Right renal pelvis (tissue), 4 donors: ENCODE measurements at regions not wholly inside any gene's neighbourhood (a gene's known extent, or its start where the extent isn't known, plus 50 kb on each side); places are given as distances from the start of the nearest gene placed in this dataset.

ENCODE experiments used
- DNase-seq, 4 donors: peaks; one replicate each; pipeline ENCODE4 v3.0.0-alpha.2; 2013; ENCODE audit warnings: low read depth in 4 of 4, low spot score in 3 of 4, missing footprints in 1 of 4

DNA sequence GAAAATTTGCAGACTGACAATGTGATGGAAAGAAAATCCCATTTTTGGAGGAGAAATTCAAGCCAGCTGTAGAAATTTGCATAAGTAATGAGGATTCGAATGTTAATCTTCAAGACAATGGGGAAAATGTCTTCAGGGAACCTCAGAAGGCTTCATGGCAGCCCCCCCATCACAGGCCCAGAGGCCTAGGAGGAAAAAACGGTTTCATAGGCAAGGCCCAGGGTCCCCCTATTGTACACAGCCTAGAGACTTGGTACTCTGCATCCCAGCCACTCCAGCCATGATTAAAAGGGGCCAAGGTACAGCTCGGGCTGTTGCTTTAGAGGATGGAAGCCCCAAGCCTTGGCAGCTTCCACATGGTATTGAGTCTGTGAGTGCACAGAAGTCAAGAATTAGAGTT, 303.6 kb upstream of the PCDH7 start:
- no peak for DNase-seq

DNA sequence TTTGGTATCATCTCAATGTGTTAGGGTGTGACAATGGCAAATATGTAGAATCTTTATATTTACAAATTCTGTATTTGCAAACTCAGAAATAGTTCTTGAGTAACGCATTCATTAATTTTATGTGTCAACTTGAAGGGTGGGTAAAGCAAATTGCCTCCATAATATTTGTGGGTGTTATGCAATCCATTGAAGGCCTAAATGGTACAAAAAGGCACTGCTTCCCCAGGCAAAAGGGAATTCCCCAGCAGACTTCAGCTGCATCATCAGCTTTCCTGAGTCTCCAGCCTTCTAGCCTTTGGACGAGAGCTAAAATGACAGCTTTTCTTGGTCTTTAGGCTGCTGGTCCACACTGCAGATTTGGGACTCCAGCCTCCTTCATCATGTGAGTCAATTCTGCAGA, 292.2 kb upstream of the PCDH7 start:
- no peak for DNase-seq

GRCh38 chr4:30429813-30430761, 290.1 kb upstream of the PCDH7 start:
- no peak for DNase-seq

- DNase-seq, result no peak
Observed at GRCh38 chr4:30434656-30435055, 285.5 kb upstream of the PCDH7 start.

- no peak for DNase-seq
Observed at GRCh38 chr4:30436394-30436793, 283.8 kb upstream of the PCDH7 start.

DNA sequence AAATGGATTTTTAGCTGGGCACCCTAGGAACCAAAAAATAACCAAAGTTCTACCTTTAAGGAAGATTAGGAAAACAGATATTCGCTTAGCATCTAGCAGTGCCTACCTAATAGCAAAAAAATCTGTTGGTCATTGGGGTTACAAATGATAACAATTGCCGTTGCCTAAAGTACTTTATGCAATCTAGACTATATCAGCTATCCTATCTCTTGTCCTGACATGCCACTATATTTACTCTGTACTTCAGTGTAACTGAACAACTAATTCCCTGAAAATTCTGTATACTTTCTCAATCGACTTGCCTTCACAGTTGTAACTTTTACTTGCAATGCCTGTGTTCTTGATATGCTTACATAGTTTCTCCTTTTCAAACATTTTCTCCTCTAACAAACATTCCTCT, 282.9 kb upstream of the PCDH7 start:
- DNase-seq, result no peak

DNA sequence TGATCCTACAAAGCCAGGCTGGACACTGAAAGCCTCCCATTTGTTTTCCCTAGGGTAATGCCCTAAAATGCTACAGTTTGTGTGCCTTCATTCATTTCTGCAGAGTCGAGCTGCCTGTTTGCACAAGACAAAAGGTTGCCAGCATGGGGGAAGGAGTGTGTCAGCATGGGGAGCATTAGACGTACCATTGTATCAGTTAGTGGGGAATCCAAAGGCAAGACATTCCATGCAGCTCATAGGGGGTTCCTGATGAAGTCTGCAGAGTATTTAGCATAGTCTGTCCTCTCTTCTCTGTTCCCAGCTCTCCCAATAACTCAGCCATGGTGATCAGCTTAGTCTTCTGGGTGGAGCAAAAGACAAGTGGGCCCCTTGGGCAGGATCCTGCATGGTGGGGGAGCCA, 276.9 kb upstream of the PCDH7 start:
- DNase-seq, result no peak

- peak in 3 of 4 donors; percentile 1 to 22 (median 8) for DNase-seq
Observed at GRCh38 chr4:30450474-30450873, 269.7 kb upstream of the PCDH7 start.

- no peak for DNase-seq
Observed at GRCh38 chr4:30454504-30454903, 265.7 kb upstream of the PCDH7 start.

- DNase-seq, result no peak
Observed at GRCh38 chr4:30456716-30457115, 263.5 kb upstream of the PCDH7 start.

GRCh38 chr4:30460818-30461217, 259.4 kb upstream of the PCDH7 start:
- no peak for DNase-seq

GRCh38 chr4:30461218-30461617, 259.0 kb upstream of the PCDH7 start:
- DNase-seq, result no peak

- DNase-seq, result no peak
Observed at GRCh38 chr4:30462445-30463090, 257.6 kb upstream of the PCDH7 start.

- no peak for DNase-seq
Observed at GRCh38 chr4:30471861-30472260, 248.3 kb upstream of the PCDH7 start.

GRCh38 chr4:30473225-30473624, 246.9 kb upstream of the PCDH7 start:
- DNase-seq, result no peak

GRCh38 chr4:30495251-30495650, 224.9 kb upstream of the PCDH7 start:
- DNase-seq, result no peak

DNA sequence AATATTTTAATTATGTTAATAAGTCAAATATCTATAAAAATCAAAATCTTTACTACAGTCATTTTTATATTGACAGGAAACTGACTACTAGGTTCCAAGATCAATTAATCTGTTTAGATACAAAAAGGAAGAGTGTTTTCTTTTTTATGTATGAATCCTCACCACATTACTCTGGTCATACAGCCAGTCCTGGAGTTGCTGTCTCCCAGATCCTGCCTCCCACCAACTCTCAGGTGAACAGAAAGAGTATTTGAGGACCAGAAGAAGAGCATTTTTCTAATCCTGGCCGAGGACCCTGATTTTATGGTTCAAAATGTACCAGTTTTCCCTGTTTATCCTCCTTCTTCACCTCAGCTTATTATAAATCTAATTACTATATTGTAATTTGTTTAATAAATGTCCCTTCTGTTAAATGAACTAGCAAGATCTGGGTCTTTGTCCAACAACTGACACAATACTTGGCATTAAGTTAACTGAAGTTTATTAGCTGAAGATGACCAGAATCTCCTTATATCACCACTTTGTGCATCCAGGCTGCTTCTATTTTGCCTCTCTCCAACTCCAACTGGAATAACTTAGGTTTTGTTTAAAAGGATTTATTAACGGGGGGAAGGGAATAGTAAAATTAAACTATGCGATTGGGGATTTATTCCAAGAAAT, 224.4 kb upstream of the PCDH7 start:
- no peak for DNase-seq

- DNase-seq, result no peak
Observed at GRCh38 chr4:30511751-30512150, 208.4 kb upstream of the PCDH7 start.

DNA sequence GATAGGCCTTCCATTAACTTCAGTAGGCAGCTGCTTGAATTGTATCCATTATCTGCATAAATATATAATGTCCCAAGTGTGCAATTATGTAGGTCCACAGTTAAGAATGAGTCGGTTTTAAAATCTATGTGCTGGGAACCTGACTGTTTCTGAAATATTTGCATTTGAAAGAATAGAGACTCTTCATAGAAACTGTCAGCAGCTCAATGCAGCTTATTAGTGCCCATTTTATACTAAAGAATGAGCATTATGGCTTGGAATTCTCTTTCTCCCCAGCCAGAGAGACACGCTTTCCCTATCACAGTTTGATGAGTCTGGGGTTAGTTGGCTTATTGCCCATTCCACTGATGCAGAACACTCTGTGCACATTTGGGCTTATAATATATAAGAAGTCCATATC, 202.0 kb upstream of the PCDH7 start:
- no peak for DNase-seq

DNA sequence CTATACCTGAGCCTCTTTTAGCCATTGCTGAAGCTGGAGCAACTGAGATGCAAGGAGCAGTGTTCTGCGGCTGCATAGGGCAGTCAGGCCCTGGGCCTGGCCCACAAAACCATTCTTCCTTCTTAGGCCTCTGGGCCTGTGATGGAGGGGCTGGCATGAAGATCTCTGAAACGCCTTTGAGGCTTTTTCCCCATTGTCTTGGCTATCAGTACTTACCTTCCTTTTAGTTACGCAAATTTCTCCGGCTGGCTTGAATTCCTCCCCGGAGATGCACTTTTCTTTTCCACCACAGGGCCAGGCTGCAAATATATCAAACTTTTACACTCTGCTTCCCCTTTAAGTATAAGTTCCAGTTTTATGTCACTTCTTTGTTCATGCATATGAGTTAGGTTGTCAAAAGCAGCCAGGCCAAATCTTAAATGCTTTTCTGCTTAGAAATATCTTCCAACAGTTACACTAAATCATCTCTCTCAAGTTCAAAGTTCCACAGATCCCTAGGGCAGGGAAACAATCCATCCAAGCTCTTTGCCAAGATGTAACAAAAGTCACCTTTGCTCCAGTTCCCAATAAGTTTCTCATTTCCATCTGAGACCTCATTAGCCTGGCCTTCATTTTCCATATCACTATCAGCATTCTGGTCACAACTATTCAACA, 194.4 kb upstream of the PCDH7 start:
- DNase-seq, result no peak

GRCh38 chr4:30535255-30535654, 184.9 kb upstream of the PCDH7 start:
- DNase-seq, result no peak
